K562 (cell line): ENCODE measurements at regions not wholly inside any gene's neighbourhood (a gene's known extent, or its start where the extent isn't known, plus 50 kb on each side); places are given as distances from the start of the nearest gene placed in this dataset.
"Not testable (repeated sequence)": the region's sequence is repeated elsewhere in the genome, so short reads cannot be mapped to it uniquely, and the experiment has no call there.

ENCODE experiments used
- ATAC-seq: fragments of 200-7000 bp; cut with Tn5 transposase; 3 replicates; pipeline ENCODE4 v1.9.1; 2020; ENCODE audit warnings: moderate library complexity
- BruUV-seq: library from RNA; stranded (reverse); fragments of 400-500 nt; replicated peaks from 2 replicates; lab custom pipeline; 2021; lab: Mats Ljungman, UMichigan
- CTCF ChIA-PET: fragments of 300-600 bp; formaldehyde crosslinking; extraction: SDS; loops from one replicate; lab custom pipeline; 2021; ENCODE audit warnings: low intra/inter-chr PET ratio; lab: Yijun Ruan, JAX
- POLR2A ChIA-PET: fragments of 300-600, 350-650 bp; sonication (Branson Sonifier 250); formaldehyde crosslinking; extraction: SDS; loops from one replicate; lab custom pipeline; 2021; ENCODE audit warnings: antibody characterized with exemption, inconsistent platforms; lab: Yijun Ruan, JAX
- DNase-seq, 4 experiments: peaks; one replicate each; pipeline versions ENCODE4 v3.0.0 to v3.0.0-alpha.2; 2011 to 2018; ENCODE audit warnings: low spot score in 3 of 4, mixed read lengths in 3 of 4; ENCODE audit errors: extremely low read depth in 1 of 4
- FAIRE-seq: peaks from 2 replicates; lab custom pipeline; 2011; peaks lifted over from hg19 to GRCh38; lab: Jason Lieb, UNC
- H2AFZ ChIP-seq: 2 replicates; pipeline ENCODE4 v1.6.0; 2011; ENCODE audit warnings: low read depth, low read length, control low read depth, inconsistent platforms
- H3K27ac ChIP-seq: fragments of 200-600 bp; 3 replicates; pipeline ENCODE4 v1.8.0; 2011; ENCODE audit warnings: low read depth, mild to moderate bottlenecking, control low read depth, inconsistent platforms, low read length, moderate library complexity, mixed read lengths; ENCODE audit errors: extremely low read depth
- H3K27me3 ChIP-seq, 2 experiments: fragments of 300-600 bp in 1 of 2; 2 replicates in 1 of 2; 3 replicates in 1 of 2; pipeline versions ENCODE4 v1.6.0 to v1.8.0; 2011; ENCODE audit warnings: inconsistent platforms in 2 of 2, low read length in 2 of 2, mild to moderate bottlenecking in 1 of 2, mixed read lengths in 1 of 2, moderate library complexity in 1 of 2; ENCODE audit not compliant: control insufficient read depth in 2 of 2, insufficient read depth in 2 of 2
- H3K36me3 ChIP-seq: fragments of 300-600 bp; 3 replicates; pipeline ENCODE4 v1.8.0; 2011; ENCODE audit warnings: mild to moderate bottlenecking, low read length, inconsistent platforms; ENCODE audit not compliant: control insufficient read depth, insufficient read depth
- H3K4me1 ChIP-seq, 2 experiments: fragments of 200-600 bp in 1 of 2; replicated peaks in 1 of 2; 2 replicates in 1 of 2; 3 replicates in 1 of 2; pipeline versions ENCODE4 v1.5.1 to v1.8.0; 2011; ENCODE audit warnings: inconsistent platforms in 2 of 2, low read length in 2 of 2, mild to moderate bottlenecking in 1 of 2, mixed read lengths in 1 of 2, moderate library complexity in 1 of 2; ENCODE audit not compliant: control insufficient read depth in 2 of 2, insufficient read depth in 2 of 2
- H3K4me2 ChIP-seq: 2 replicates; pipeline ENCODE4 v1.6.1; 2011; ENCODE audit warnings: low read length, control low read depth, inconsistent platforms, mixed read lengths; ENCODE audit not compliant: insufficient read depth
- H3K4me3 ChIP-seq: fragments of 200-600 bp; sonication (generic), shearing (Covaris generic); 2 replicates; pipeline ENCODE4 v1.5.1; 2016; ENCODE audit warnings: control low read depth, inconsistent platforms
- H3K79me2 ChIP-seq: fragments of 200-600 bp; 3 replicates; pipeline ENCODE4 v1.8.0; 2011; ENCODE audit warnings: low read length, inconsistent platforms; ENCODE audit not compliant: control insufficient read depth, insufficient read depth
- H3K9ac ChIP-seq, 2 experiments: 2 replicates each; pipeline versions ENCODE4 v1.6.0 to v1.6.1; 2011; ENCODE audit warnings: low read depth in 2 of 2, low read length in 2 of 2, control low read depth in 1 of 2, inconsistent platforms in 1 of 2, mild to moderate bottlenecking in 1 of 2, mixed read lengths in 1 of 2; ENCODE audit not compliant: insufficient read depth in 1 of 2
- H3K9me1 ChIP-seq: one replicate; pipeline ENCODE4 v1.6.0; 2011; ENCODE audit warnings: inconsistent platforms, mild to moderate bottlenecking, low read length, moderate library complexity; ENCODE audit not compliant: control insufficient read depth, insufficient read depth
- H3K9me3 ChIP-seq: replicated peaks from 2 replicates; pipeline ENCODE4 v1.5.1; 2011; ENCODE audit warnings: low read depth, low read length, inconsistent platforms; ENCODE audit not compliant: control insufficient read depth, insufficient read depth
- H4K20me1 ChIP-seq: replicated peaks from 2 replicates; pipeline ENCODE4 v1.6.1; 2011; ENCODE audit warnings: low read length, inconsistent platforms, mixed read lengths; ENCODE audit not compliant: control insufficient read depth, insufficient read depth
- WGBS: fragments of 100-300 bp; shearing (Covaris generic); methylation state at CpG from one replicate; pipeline ENCODE4 v1.1.6; 2016; ENCODE audit warnings: low coverage, mixed read lengths; ENCODE audit not compliant: insufficient coverage; ENCODE audit errors: missing lambda C conversion rate; 5-methylcytosine and 5-hydroxymethylcytosine counted together
- in situ Hi-C: fragments of 300-500 bp; cut with MboI; formaldehyde crosslinking; loops from 4 replicates; pipeline ENCODE4 v1.15.0; 2018; ENCODE audit warnings: inconsistent platforms, mixed read lengths
- intact Hi-C: fragments of 100-400 bp; cut with micrococcal nuclease; formaldehyde crosslinking; loops from 2 replicates; pipeline ENCODE4 v1.14.2; 2022

DNA sequence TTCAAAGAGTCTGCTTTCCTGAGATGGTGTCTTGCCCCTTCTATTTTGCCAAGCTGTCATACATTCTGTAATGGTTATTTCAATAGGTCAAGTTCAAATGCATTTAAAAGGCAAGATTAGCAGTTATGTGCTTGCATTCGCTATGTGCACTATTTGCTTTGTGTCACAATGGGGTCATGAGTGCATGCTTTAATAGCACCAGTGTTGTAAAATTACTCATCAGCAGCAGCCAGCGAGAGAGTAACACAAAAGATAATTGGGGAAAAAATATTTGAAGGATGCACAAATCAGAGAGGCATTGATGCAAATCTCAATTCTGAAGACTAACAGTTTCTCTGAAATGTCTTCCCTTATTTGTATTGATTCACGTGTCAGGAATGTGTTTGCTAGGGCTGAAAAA is 180.7 kb upstream of the FOLH1 start:
- H3K4me2 ChIP-seq, H3K27ac ChIP-seq, H4K20me1 ChIP-seq, H3K9me1 ChIP-seq, H3K79me2 ChIP-seq, intact Hi-C loops, FAIRE-seq, POLR2A ChIA-PET, BruUV-seq, H3K9ac ChIP-seq, H3K36me3 ChIP-seq, H3K27me3 ChIP-seq, H3K4me3 ChIP-seq, H2AFZ ChIP-seq, DNase-seq, CTCF ChIA-PET, H3K4me1 ChIP-seq, ATAC-seq, in situ Hi-C loops, H3K9me3 ChIP-seq: not testable (repeated sequence)
- WGBS = 0% methylated on average over 3 of the region's 3 CpGs

DNA sequence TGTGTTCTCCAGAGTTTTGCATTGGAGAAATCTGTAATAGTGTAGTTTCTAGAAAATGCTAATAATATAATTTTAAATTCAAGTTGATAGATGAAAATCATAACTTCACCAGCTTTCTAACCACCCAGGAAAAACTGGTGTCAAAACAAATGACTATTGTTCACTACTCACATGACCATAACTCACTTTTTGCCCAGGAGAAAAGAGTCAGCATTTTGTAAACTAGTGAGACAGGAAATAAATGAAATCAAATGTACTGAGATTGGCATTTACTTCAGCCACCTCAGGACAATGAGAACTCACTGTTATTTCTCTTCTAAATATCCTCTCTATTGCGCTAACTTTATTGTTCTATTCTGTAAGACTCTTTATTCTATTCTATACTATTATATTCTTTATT is 176.0 kb upstream of the FOLH1 start:
- DNase-seq, H3K4me3 ChIP-seq, CTCF ChIA-PET, H3K9me1 ChIP-seq, intact Hi-C loops, H3K9ac ChIP-seq, H3K27me3 ChIP-seq, H3K36me3 ChIP-seq, POLR2A ChIA-PET, H3K79me2 ChIP-seq, BruUV-seq, H4K20me1 ChIP-seq, H3K9me3 ChIP-seq, in situ Hi-C loops, H3K4me2 ChIP-seq, H2AFZ ChIP-seq, ATAC-seq, H3K4me1 ChIP-seq, H3K27ac ChIP-seq, FAIRE-seq: not testable (repeated sequence)
- 0% methylated on average over 1 of the region's 1 CpG for WGBS
